Spinal cord (tissue), 9 donors: ENCODE measurements at regions not wholly inside any gene's neighbourhood (a gene's known extent, or its start where the extent isn't known, plus 50 kb on each side); places are given as distances from the start of the nearest gene placed in this dataset.
A peak's percentile ranks its signal among the peaks of the same experiment; 100 is the strongest.
"Not testable (repeated sequence)": the region's sequence is repeated elsewhere in the genome, so short reads cannot be mapped to it uniquely, and the experiment has no call there.

Experiments
- DNase-seq, 6 donors: peaks; one replicate each; pipeline versions ENCODE4 v3.0.0 to v3.0.0-alpha.2; 2013 to 2015; ENCODE audit warnings: low spot score in 6 of 6, low read depth in 4 of 6
- H3K27ac ChIP-seq: one replicate; pipeline ENCODE4 v1.5.1; 2013; ENCODE audit warnings: low read depth, low read length, control low read depth
- H3K27me3 ChIP-seq: one replicate; pipeline ENCODE4 v1.6.1; 2013; ENCODE audit warnings: low read length; ENCODE audit not compliant: control insufficient read depth, insufficient read depth
- H3K36me3 ChIP-seq: one replicate; pipeline ENCODE4 v1.6.1; 2013; ENCODE audit warnings: low read length; ENCODE audit not compliant: control insufficient read depth, insufficient read depth
- H3K4me1 ChIP-seq: one replicate; pipeline ENCODE4 v1.6.1; 2013; ENCODE audit warnings: low read length; ENCODE audit not compliant: control insufficient read depth, insufficient read depth
- H3K4me3 ChIP-seq: one replicate; pipeline ENCODE4 v1.5.1; 2013; ENCODE audit warnings: low read depth, low read length, control low read depth
- H3K9me3 ChIP-seq: one replicate; pipeline ENCODE4 v1.6.1; 2013; ENCODE audit warnings: low read length; ENCODE audit not compliant: control insufficient read depth, insufficient read depth
- WGBS: methylation state at CpG from one replicate; pipeline ENCODE4 v1.1.5; 2013; ENCODE audit warnings: missing lambda C conversion rate; ENCODE audit not compliant: insufficient coverage; 5-methylcytosine and 5-hydroxymethylcytosine counted together
- donor health status: healthy.

- no peaks in the 10 kb centered on the region for H3K4me1 ChIP-seq
- no peak overlapping the region for H3K4me3 ChIP-seq
- H3K27me3 ChIP-seq = no peaks in the 10 kb centered on the region
- DNase-seq = no peak
- H3K27ac ChIP-seq = no peak overlapping the region
- peaks cover 2% of the 10 kb centered on the region for H3K36me3 ChIP-seq
- no peaks in the 10 kb centered on the region for H3K9me3 ChIP-seq
- WGBS = 96% methylated on average over 11 of the region's 11 CpGs
Observed at GRCh38 chr2:138901530-138901929, 121.3 kb upstream of the NXPH2 start.

- no peak for DNase-seq
- no peaks in the 10 kb centered on the region for H3K9me3 ChIP-seq
- H3K27ac ChIP-seq = no peak overlapping the region
- H3K36me3 ChIP-seq = peaks cover 2% of the 10 kb centered on the region
- H3K4me3 ChIP-seq = no peak overlapping the region
- no peaks in the 10 kb centered on the region for H3K27me3 ChIP-seq
- H3K4me1 ChIP-seq = no peaks in the 10 kb centered on the region
Observed at GRCh38 chr2:138898855-138899254, 118.7 kb upstream of the NXPH2 start.

GRCh38 chr2:138897274-138897673, 117.1 kb upstream of the NXPH2 start:
- WGBS = 92% methylated on average over 9 of the region's 12 CpGs
- Histone ChIP-seq H3K4me3 (no peak overlapping the region), H3K27ac (no peak overlapping the region), H3K9me3 (no peaks in the 10 kb centered on the region), H3K36me3 (no peaks in the 10 kb centered on the region), H3K4me1 (no peaks in the 10 kb centered on the region), H3K27me3 (no peaks in the 10 kb centered on the region)
- no peak for DNase-seq

GRCh38 chr2:138893746-138894145, 113.6 kb upstream of the NXPH2 start:
- no CpG with 5 or more reads among the region's 3 CpGs for WGBS
- H3K4me1 ChIP-seq = no peaks in the 10 kb centered on the region
- H3K27me3 ChIP-seq = no peaks in the 10 kb centered on the region
- H3K36me3 ChIP-seq = no peaks in the 10 kb centered on the region
- no peak for DNase-seq
- H3K27ac ChIP-seq = no peak overlapping the region
- no peaks in the 10 kb centered on the region for H3K9me3 ChIP-seq
- no peak overlapping the region for H3K4me3 ChIP-seq

- whole genome bisulfite sequencing = no CpG with 5 or more reads among the region's 1 CpG
- no peak overlapping the region for H3K27ac ChIP-seq
- H3K4me1 ChIP-seq = no peaks in the 10 kb centered on the region
- DNase-seq = no peak
- H3K27me3 ChIP-seq = no peaks in the 10 kb centered on the region
- no peaks in the 10 kb centered on the region for H3K9me3 ChIP-seq
- no peaks in the 10 kb centered on the region for H3K36me3 ChIP-seq
- H3K4me3 ChIP-seq = no peak overlapping the region
Observed at GRCh38 chr2:138881126-138881525, 100.9 kb upstream of the NXPH2 start.

- 86% methylated on average over 1 of the region's 2 CpGs for WGBS
Observed at GRCh38 chr2:138879931-138880330, 99.7 kb upstream of the NXPH2 start.

GRCh38 chr2:138877421-138877820, 97.2 kb upstream of the NXPH2 start:
- Histone ChIP-seq H3K4me3 (no peak overlapping the region), H3K27ac (no peak overlapping the region), H3K4me1 (no peaks in the 10 kb centered on the region), H3K9me3 (no peaks in the 10 kb centered on the region), H3K36me3 (no peaks in the 10 kb centered on the region), H3K27me3 (no peaks in the 10 kb centered on the region)
- WGBS = 100% methylated on average over 1 of the region's 3 CpGs
- no peak for DNase-seq

More at GRCh38 chr2:138879931-138880330, 99.7 kb upstream of the NXPH2 start:
- Histone ChIP-seq H3K4me1 (no peaks in the 10 kb centered on the region), H3K27me3 (no peaks in the 10 kb centered on the region), H3K27ac (no peak overlapping the region), H3K36me3 (no peaks in the 10 kb centered on the region), H3K4me3 (no peak overlapping the region), H3K9me3 (no peaks in the 10 kb centered on the region)
- DNase-seq = peak in 2 of 6 donors; percentile 32 to 91

- Histone ChIP-seq H3K9me3 (no peaks in the 10 kb centered on the region), H3K4me1 (no peaks in the 10 kb centered on the region), H3K27ac (no peak overlapping the region), H3K27me3 (no peaks in the 10 kb centered on the region), H3K4me3 (no peak overlapping the region), H3K36me3 (no peaks in the 10 kb centered on the region)
- no CpG with 5 or more reads among the region's 1 CpG for WGBS
- DNase-seq = no peak
Observed at GRCh38 chr2:138874251-138874650, 94.1 kb upstream of the NXPH2 start.

GRCh38 chr2:138872116-138872515, 91.9 kb upstream of the NXPH2 start:
- H3K4me3 ChIP-seq, H3K27me3 ChIP-seq, H3K27ac ChIP-seq, H3K36me3 ChIP-seq, H3K4me1 ChIP-seq, H3K9me3 ChIP-seq, DNase-seq: not testable (repeated sequence)
- no CpG with 5 or more reads among the region's 10 CpGs for WGBS

GRCh38 chr2:138871312-138871711, 91.1 kb upstream of the NXPH2 start:
- Histone ChIP-seq H3K4me3 (no peak overlapping the region), H3K4me1 (no peaks in the 10 kb centered on the region), H3K36me3 (no peaks in the 10 kb centered on the region), H3K27ac (no peak overlapping the region), H3K27me3 (no peaks in the 10 kb centered on the region), H3K9me3 (no peaks in the 10 kb centered on the region)
- no peak for DNase-seq
- WGBS = no CpG with 5 or more reads among the region's 1 CpG
